ENCODE measurements at regions not wholly inside any gene's neighbourhood (a gene's known extent, or its start where the extent isn't known, plus 50 kb on each side); places are given as distances from the start of the nearest gene placed in this dataset.

DNA sequence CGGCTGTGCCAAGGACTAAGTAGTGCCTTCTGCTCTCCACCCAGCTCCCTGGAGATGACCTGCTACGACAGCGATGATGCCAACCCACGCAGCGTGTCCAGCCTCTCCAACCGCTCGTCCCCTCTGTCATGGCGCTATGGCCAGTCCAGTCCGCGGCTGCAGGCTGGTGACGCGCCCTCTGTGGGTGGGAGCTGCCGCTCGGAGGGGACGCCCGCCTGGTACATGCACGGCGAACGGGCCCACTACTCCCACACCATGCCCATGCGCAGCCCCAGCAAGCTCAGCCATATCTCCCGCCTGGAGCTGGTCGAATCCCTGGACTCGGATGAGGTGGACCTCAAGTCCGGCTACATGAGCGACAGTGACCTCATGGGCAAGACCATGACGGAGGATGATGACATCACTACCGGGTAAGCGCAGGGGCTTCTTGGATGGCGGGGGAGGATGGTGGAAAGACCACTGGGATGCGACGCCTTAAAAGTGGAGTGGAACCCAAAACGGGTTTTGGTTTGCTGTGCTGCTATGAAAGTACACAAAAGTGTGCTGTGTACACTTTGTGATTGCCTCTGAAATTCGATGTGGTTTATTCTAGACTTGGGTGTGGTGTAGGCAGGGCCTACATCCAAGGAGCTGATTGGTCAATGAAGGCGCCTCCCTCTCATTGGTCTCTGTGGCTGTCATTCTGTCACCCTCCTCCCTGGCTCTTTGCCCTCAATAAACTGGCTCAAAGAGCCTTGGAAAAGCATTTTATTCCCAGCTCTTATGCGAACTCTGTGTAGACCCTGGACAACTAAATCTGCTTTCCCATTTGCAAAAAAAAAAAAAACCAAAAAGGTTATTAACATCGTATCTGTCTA is 110.4 kb upstream of the IPO9 start:
- ChIA-PET POLR2A (ENCODE audit: low non-redundant PET) (interaction anchor here (0.6 kb wide), 2 partner anchors 9 to 216 kb away, joined by 3 to 4 read pairs; no protein-coding TSS in a partner anchor), CTCF (interaction anchor here (0.8 to 1.6 kb wide), 4 partner anchors 9 to 76 kb away, joined by 4 to 6 read pairs (median 6); no protein-coding TSS in a partner anchor)
- no peaks in the 10 kb centered on the region for H3K9me3 ChIP-seq (ENCODE audit: low read depth, low read length, poor library complexity, severe bottlenecking)
- no TSS peak for BruUV-seq (replicated peaks)
- H3K27me3 ChIP-seq (replicated peaks; ENCODE audit: insufficient read depth, low read depth, low read length, poor library complexity): no peaks in the 10 kb centered on the region
- peak overlapping the region; percentile 47 for H3K27ac ChIP-seq (ENCODE audit: low read depth, low read length, poor library complexity, severe bottlenecking)
- no peak overlapping the region for H3K4me3 ChIP-seq (ENCODE audit: low read depth, low read length, poor library complexity, severe bottlenecking)
- TF ChIP-seq EZH2 (IDR thresholded peaks at IDR 0.05; ENCODE audit: borderline replicate concordance, low read depth, low read length, poor library complexity, severe bottlenecking) (no peak), CTCF (conservative IDR thresholded peaks at IDR 0.05; ENCODE audit: low read depth, low read length) (no peak)
- DNase-seq (ENCODE audit: low spot score): peak; percentile 62
- peaks cover 34% of the 10 kb centered on the region for H3K4me1 ChIP-seq (ENCODE audit: insufficient read depth, low read length, poor library complexity, severe bottlenecking)
- H3K36me3 ChIP-seq (ENCODE audit: insufficient read depth, low read length, poor library complexity, severe bottlenecking): peaks cover 4% of the 10 kb centered on the region
- intact Hi-C loops (cut with micrococcal nuclease; ENCODE audit: unreplicated experiment): no loop called here

GRCh38 chr1:201719812-201720521 is 109.0 kb upstream of the IPO9 start:
- Histone ChIP-seq H3K36me3 (ENCODE audit: insufficient read depth, low read length, poor library complexity, severe bottlenecking) (peaks cover 4% of the 10 kb centered on the region), H3K27ac (ENCODE audit: low read depth, low read length, poor library complexity, severe bottlenecking) (peak overlapping the region; percentile 47), H3K9me3 (ENCODE audit: low read depth, low read length, poor library complexity, severe bottlenecking) (no peaks in the 10 kb centered on the region), H3K4me1 (ENCODE audit: insufficient read depth, low read length, poor library complexity, severe bottlenecking) (peaks cover 31% of the 10 kb centered on the region), H3K4me3 (ENCODE audit: low read depth, low read length, poor library complexity, severe bottlenecking) (no peak overlapping the region), H3K27me3 (replicated peaks; ENCODE audit: insufficient read depth, low read depth, low read length, poor library complexity) (no peaks in the 10 kb centered on the region)
- CTCF ChIA-PET: interaction anchor here (1.3 kb wide), 1 partner anchor 75 kb away, joined by 6 read pairs; no protein-coding TSS in a partner anchor
- TF ChIP-seq EZH2 (IDR thresholded peaks at IDR 0.05; ENCODE audit: borderline replicate concordance, low read depth, low read length, poor library complexity, severe bottlenecking) (no peak), CTCF (conservative IDR thresholded peaks at IDR 0.05; ENCODE audit: low read depth, low read length) (no peak)
- peak; percentile 25 for DNase-seq (ENCODE audit: low spot score)
- POLR2A ChIA-PET (ENCODE audit: low non-redundant PET): no interaction called here
- intact Hi-C loops (cut with micrococcal nuclease; ENCODE audit: unreplicated experiment): no loop called here
- BruUV-seq (replicated peaks): no TSS peak

- peaks cover 33% of the 10 kb centered on the region for H3K4me1 ChIP-seq (ENCODE audit: insufficient read depth, low read length, poor library complexity, severe bottlenecking)
- no peak for TF ChIP-seq EZH2 (IDR thresholded peaks at IDR 0.05; ENCODE audit: borderline replicate concordance, low read depth, low read length, poor library complexity, severe bottlenecking)
- TF ChIP-seq CTCF (conservative IDR thresholded peaks at IDR 0.05; ENCODE audit: low read depth, low read length): no peak
- H3K36me3 ChIP-seq (ENCODE audit: insufficient read depth, low read length, poor library complexity, severe bottlenecking): peaks cover 4% of the 10 kb centered on the region
- intact Hi-C loops (cut with micrococcal nuclease; ENCODE audit: unreplicated experiment): no loop called here
- no peaks in the 10 kb centered on the region for H3K27me3 ChIP-seq (replicated peaks; ENCODE audit: insufficient read depth, low read depth, low read length, poor library complexity)
- POLR2A ChIA-PET (ENCODE audit: low non-redundant PET): no interaction called here
- H3K4me3 ChIP-seq (ENCODE audit: low read depth, low read length, poor library complexity, severe bottlenecking): no peak overlapping the region
- no TSS peak for BruUV-seq (replicated peaks)
- CTCF ChIA-PET: no interaction called here
- DNase-seq (ENCODE audit: low spot score): no peak
- H3K27ac ChIP-seq (ENCODE audit: low read depth, low read length, poor library complexity, severe bottlenecking): no peak overlapping the region
- no peaks in the 10 kb centered on the region for H3K9me3 ChIP-seq (ENCODE audit: low read depth, low read length, poor library complexity, severe bottlenecking)
Measured at GRCh38 chr1:201720522-201720844, 108.5 kb upstream of the IPO9 start.
